ENCODE measurements at regions not wholly inside any gene's neighbourhood (a gene's known extent, or its start where the extent isn't known, plus 50 kb on each side); places are given as distances from the start of the nearest gene placed in this dataset.

DNA sequence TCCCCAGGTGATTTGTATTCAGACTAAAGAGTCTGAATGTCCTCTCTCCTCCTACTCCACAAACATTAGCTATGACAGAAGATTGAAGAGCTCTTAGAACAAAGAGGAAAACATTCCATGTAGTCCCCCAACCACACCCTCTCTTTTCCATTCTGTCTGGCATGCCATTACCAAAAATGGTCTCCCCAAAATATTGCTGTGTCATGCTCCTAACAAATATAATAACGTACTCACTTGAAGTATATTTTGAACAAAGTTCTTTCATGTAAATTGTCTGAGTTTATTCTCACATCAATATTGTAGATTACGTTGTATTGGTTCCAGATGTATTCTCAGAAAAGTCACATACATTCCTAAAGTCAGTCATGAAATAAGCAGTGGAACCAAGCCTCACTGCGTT lies 467.3 kb upstream of the IRAK1BP1 start:
- TF ChIP-seq, protein P1, sequence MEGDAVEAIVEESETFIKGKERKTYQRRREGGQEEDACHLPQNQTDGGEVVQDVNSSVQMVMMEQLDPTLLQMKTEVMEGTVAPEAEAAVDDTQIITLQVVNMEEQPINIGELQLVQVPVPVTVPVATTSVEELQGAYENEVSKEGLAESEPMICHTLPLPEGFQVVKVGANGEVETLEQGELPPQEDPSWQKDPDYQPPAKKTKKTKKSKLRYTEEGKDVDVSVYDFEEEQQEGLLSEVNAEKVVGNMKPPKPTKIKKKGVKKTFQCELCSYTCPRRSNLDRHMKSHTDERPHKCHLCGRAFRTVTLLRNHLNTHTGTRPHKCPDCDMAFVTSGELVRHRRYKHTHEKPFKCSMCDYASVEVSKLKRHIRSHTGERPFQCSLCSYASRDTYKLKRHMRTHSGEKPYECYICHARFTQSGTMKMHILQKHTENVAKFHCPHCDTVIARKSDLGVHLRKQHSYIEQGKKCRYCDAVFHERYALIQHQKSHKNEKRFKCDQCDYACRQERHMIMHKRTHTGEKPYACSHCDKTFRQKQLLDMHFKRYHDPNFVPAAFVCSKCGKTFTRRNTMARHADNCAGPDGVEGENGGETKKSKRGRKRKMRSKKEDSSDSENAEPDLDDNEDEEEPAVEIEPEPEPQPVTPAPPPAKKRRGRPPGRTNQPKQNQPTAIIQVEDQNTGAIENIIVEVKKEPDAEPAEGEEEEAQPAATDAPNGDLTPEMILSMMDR (conservative IDR thresholded peaks at IDR 0.05): no peak
- TF ChIP-seq EZH2 (IDR thresholded peaks at IDR 0.05; ENCODE audit: low read depth): no peak

All from PC-9 (cell line).